Testis (tissue), 2 donors: ENCODE measurements at regions not wholly inside any gene's neighbourhood (a gene's known extent, or its start where the extent isn't known, plus 50 kb on each side); places are given as distances from the start of the nearest gene placed in this dataset.

Source experiments
- CTCF ChIP-seq, 3 experiments: fragments of 450-650 bp in 2 of 3; fragments of 200-600 bp in 1 of 3; sonication (generic) in 1 of 3; IDR thresholded peaks; one replicate each; pipeline ENCODE4 v1.5.1; 2016 to 2019; ENCODE audit warnings: antibody characterized with exemption in 3 of 3, mild to moderate bottlenecking in 2 of 3, moderate library complexity in 1 of 3
- POLR2A ChIP-seq: fragments of 450-650 bp; IDR thresholded peaks from one replicate; pipeline ENCODE4 v1.6.1; 2017; ENCODE audit warnings: antibody characterized with exemption, mild to moderate bottlenecking, moderate library complexity

- no peak for TF ChIP-seq CTCF (IDR thresholded peaks at IDR 0.05)
- TF ChIP-seq POLR2A = no peak
Measured at GRCh38 chr6:99013661-99014060, 65.9 kb upstream of the FBXL4 start.
